GM11168 (cell line): ENCODE measurements at regions not wholly inside any gene's neighbourhood (a gene's known extent, or its start where the extent isn't known, plus 50 kb on each side); places are given as distances from the start of the nearest gene placed in this dataset.

ENCODE experiments used
- in situ Hi-C: fragments of 300-500 bp; cut with MboI; formaldehyde crosslinking; loops from one replicate; pipeline ENCODE4 v1.12.0; 2022; ENCODE audit warnings: low sequenced_read_pairs; ENCODE audit not compliant: unreplicated experiment

- in situ Hi-C loops = no loop called here
Observed at GRCh38 chr2:9156483-9156882, 50.1 kb upstream of the ASAP2 start.

- in situ Hi-C loops = no loop called here
Observed at GRCh38 chr2:9154061-9154460, 52.6 kb upstream of the ASAP2 start.

- in situ Hi-C loops = no loop called here
Observed at GRCh38 chr2:9153643-9153980, 53.0 kb upstream of the ASAP2 start.

GRCh38 chr2:9152975-9153642 lies 53.5 kb upstream of the ASAP2 start:
- in situ Hi-C loops = no loop called here

- in situ Hi-C loops = no loop called here
Observed at GRCh38 chr2:9150906-9151305, 55.7 kb upstream of the ASAP2 start.

GRCh38 chr2:9150568-9150900 lies 56.1 kb upstream of the ASAP2 start:
- in situ Hi-C loops = no loop called here

GRCh38 chr2:9149726-9150567 lies 56.7 kb upstream of the ASAP2 start:
- in situ Hi-C loops = loop anchor here (25.0 kb wide), 1 partner anchor 288 kb away; no protein-coding TSS in a partner anchor

- in situ Hi-C loops = loop anchor here (25.0 kb wide), 1 partner anchor 287 kb away; no protein-coding TSS in a partner anchor
Observed at GRCh38 chr2:9149388-9149660, 57.3 kb upstream of the ASAP2 start.

- in situ Hi-C loops = loop anchor here (25.0 kb wide), 1 partner anchor 284 kb away; no protein-coding TSS in a partner anchor
Observed at GRCh38 chr2:9146646-9147045, 60.0 kb upstream of the ASAP2 start.

GRCh38 chr2:9145752-9146430 lies 60.7 kb upstream of the ASAP2 start:
- in situ Hi-C loops = loop anchor here (25.0 kb wide), 1 partner anchor 284 kb away; no protein-coding TSS in a partner anchor

- in situ Hi-C loops = loop anchor here (25.0 kb wide), 1 partner anchor 283 kb away; no protein-coding TSS in a partner anchor
Observed at GRCh38 chr2:9145109-9145751, 61.4 kb upstream of the ASAP2 start.

- in situ Hi-C loops = loop anchor here (25.0 kb wide), 1 partner anchor 282 kb away; no protein-coding TSS in a partner anchor
Observed at GRCh38 chr2:9144617-9145016, 62.0 kb upstream of the ASAP2 start.

GRCh38 chr2:9144046-9144445 lies 62.6 kb upstream of the ASAP2 start:
- in situ Hi-C loops = loop anchor here (25.0 kb wide), 1 partner anchor 282 kb away; no protein-coding TSS in a partner anchor

GRCh38 chr2:9143264-9143815 lies 63.3 kb upstream of the ASAP2 start:
- in situ Hi-C loops = loop anchor here (25.0 kb wide), 1 partner anchor 281 kb away; no protein-coding TSS in a partner anchor

GRCh38 chr2:9142551-9143263 lies 63.9 kb upstream of the ASAP2 start:
- in situ Hi-C loops = loop anchor here (25.0 kb wide), 1 partner anchor 280 kb away; no protein-coding TSS in a partner anchor

GRCh38 chr2:9141706-9142460 lies 64.7 kb upstream of the ASAP2 start:
- in situ Hi-C loops = loop anchor here (25.0 kb wide), 1 partner anchor 280 kb away; no protein-coding TSS in a partner anchor

- in situ Hi-C loops = loop anchor here (25.0 kb wide), 1 partner anchor 279 kb away; no protein-coding TSS in a partner anchor
Observed at GRCh38 chr2:9141091-9141667, 65.4 kb upstream of the ASAP2 start.

GRCh38 chr2:9140645-9141044 lies 66.0 kb upstream of the ASAP2 start:
- in situ Hi-C loops = loop anchor here (25.0 kb wide), 1 partner anchor 278 kb away; no protein-coding TSS in a partner anchor
